ENCODE measurements at regions not wholly inside any gene's neighbourhood (a gene's known extent, or its start where the extent isn't known, plus 50 kb on each side); places are given as distances from the start of the nearest gene placed in this dataset.

DNA sequence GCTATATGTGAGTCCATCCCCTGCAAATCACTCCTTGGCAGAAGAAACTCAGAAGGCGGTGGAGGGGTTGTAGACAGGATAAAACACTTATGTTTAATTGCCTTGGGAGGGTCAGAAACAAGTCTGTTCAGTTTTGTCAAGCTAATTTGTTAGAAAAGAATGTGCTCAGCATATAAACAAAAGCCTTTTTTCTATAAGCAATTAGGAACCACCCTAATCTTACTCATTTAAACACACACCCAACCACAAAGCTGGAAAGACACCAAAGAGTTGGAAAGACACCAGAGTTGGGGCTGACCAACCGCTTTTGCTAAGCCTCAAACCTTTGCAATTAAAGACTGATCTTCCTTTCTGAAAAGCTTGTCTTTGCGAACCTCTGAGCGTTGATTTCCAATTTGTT is 439.2 kb upstream of the ERCC4 start:
- TF ChIP-seq, protein P1, sequence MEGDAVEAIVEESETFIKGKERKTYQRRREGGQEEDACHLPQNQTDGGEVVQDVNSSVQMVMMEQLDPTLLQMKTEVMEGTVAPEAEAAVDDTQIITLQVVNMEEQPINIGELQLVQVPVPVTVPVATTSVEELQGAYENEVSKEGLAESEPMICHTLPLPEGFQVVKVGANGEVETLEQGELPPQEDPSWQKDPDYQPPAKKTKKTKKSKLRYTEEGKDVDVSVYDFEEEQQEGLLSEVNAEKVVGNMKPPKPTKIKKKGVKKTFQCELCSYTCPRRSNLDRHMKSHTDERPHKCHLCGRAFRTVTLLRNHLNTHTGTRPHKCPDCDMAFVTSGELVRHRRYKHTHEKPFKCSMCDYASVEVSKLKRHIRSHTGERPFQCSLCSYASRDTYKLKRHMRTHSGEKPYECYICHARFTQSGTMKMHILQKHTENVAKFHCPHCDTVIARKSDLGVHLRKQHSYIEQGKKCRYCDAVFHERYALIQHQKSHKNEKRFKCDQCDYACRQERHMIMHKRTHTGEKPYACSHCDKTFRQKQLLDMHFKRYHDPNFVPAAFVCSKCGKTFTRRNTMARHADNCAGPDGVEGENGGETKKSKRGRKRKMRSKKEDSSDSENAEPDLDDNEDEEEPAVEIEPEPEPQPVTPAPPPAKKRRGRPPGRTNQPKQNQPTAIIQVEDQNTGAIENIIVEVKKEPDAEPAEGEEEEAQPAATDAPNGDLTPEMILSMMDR (IDR thresholded peaks at IDR 0.05): no peak
- TF ChIP-seq POLR2A (IDR thresholded peaks at IDR 0.05): no peak
